A549 (cell line): ENCODE measurements at regions not wholly inside any gene's neighbourhood (a gene's known extent, or its start where the extent isn't known, plus 50 kb on each side); places are given as distances from the start of the nearest gene placed in this dataset.

Source experiments
- ATAC-seq, 2 experiments: fragments of 200-7000 bp in 1 of 2; fragments of >200 bp in 1 of 2; cut with Nextera tagmentation in 1 of 2; cut with Tn5 transposase in 1 of 2; 3 replicates each; pipeline versions ENCODE4 v1.8.0 to v1.9.1; 2018 to 2020; ENCODE audit warnings: mild to moderate bottlenecking in 1 of 2, moderate library complexity in 1 of 2
- CTCF ChIA-PET: fragments of 300-600 bp; sonication (Branson Sonifier 250); formaldehyde crosslinking; extraction: SDS; loops from one replicate; lab custom pipeline; 2021; ENCODE audit warnings: antibody characterized with exemption, inconsistent platforms; lab: Yijun Ruan, JAX
- POLR2A ChIA-PET: fragments of 350-600 bp; formaldehyde crosslinking; extraction: SDS; loops from one replicate; lab custom pipeline; 2021; ENCODE audit warnings: antibody characterized with exemption, inconsistent platforms; lab: Yijun Ruan, JAX
- DNase-seq, 2 experiments: peaks; one replicate each; pipeline versions ENCODE4 v3.0.0 to v3.0.0-alpha.2; 2011 to 2016; ENCODE audit warnings: low read depth in 1 of 2, low spot score in 1 of 2
- FAIRE-seq: peaks from 2 replicates; lab custom pipeline; 2011; peaks lifted over from hg19 to GRCh38; lab: Jason Lieb, UNC
- H3K27ac ChIP-seq, 2 experiments: fragments of >200 bp; sonication (Bioruptor Twin); formaldehyde crosslinking; 3 replicates each; pipeline ENCODE4 v1.5.1; 2016 to 2017
- H3K4me1 ChIP-seq: fragments of >200 bp; sonication (Bioruptor Twin); formaldehyde crosslinking; 3 replicates; pipeline ENCODE4 v1.6.1; 2016
- H3K4me2 ChIP-seq: fragments of >200 bp; sonication (Bioruptor Twin); formaldehyde crosslinking; 3 replicates; pipeline ENCODE4 v1.6.1; 2016
- H3K4me3 ChIP-seq: fragments of >200 bp; sonication (Bioruptor Twin); formaldehyde crosslinking; 3 replicates; pipeline ENCODE4 v1.5.1; 2016
- H3K9me3 ChIP-seq: fragments of >200 bp; sonication (Bioruptor Twin); formaldehyde crosslinking; 3 replicates; pipeline ENCODE4 v1.6.1; 2016
- BHLHE40 ChIP-seq: IDR thresholded peaks from 2 replicates; pipeline ENCODE4 v1.6.1; 2012; ENCODE audit warnings: low read depth, low read length, inconsistent platforms
- CEBPB ChIP-seq, 2 experiments: fragments of >200 bp in 1 of 2; sonication (Bioruptor Twin) in 1 of 2; formaldehyde crosslinking in 1 of 2; IDR thresholded peaks; 2 replicates each; pipeline ENCODE4 v1.6.1; 2012 to 2016
- CHD4 ChIP-seq: fragments of 200-600 bp; sonication (generic); IDR thresholded peaks from 2 replicates; pipeline ENCODE4 v1.6.1; 2016; ENCODE audit warnings: antibody characterized with exemption, mild to moderate bottlenecking, borderline replicate concordance
- EHMT2 ChIP-seq: fragments of 200-600 bp; sonication (generic); IDR thresholded peaks from 2 replicates; pipeline ENCODE4 v1.6.1; 2016; ENCODE audit warnings: antibody characterized with exemption, low read depth, mild to moderate bottlenecking, moderate library complexity
- ESRRA ChIP-seq: fragments of 150-350 bp; IDR thresholded peaks from 2 replicates; pipeline ENCODE4 v1.6.1; 2014; ENCODE audit warnings: mild to moderate bottlenecking, low read length, borderline replicate concordance
- FOSB ChIP-seq: fragments of 250-450 bp; sonication (Bioruptor Pico); IDR thresholded peaks from 2 replicates; pipeline ENCODE4 v1.5.0; 2020; ENCODE audit warnings: mild to moderate bottlenecking, moderate library complexity
- FOSL2 ChIP-seq, 2 experiments: fragments of 450-650 bp in 1 of 2; fragments of >200 bp in 1 of 2; sonication (Bioruptor Twin) in 1 of 2; formaldehyde crosslinking; IDR thresholded peaks; 2 replicates each; pipeline versions ENCODE4 v1.5.0 to v1.6.1; 2016 to 2020; ENCODE audit warnings: mild to moderate bottlenecking in 1 of 2, moderate library complexity in 1 of 2
- GATA3 ChIP-seq: IDR thresholded peaks from 2 replicates; pipeline ENCODE4 v1.6.1; 2012; ENCODE audit warnings: borderline replicate concordance
- HDAC2 ChIP-seq: fragments of 200-600 bp; sonication (generic); IDR thresholded peaks from 2 replicates; pipeline ENCODE4 v1.6.1; 2016
- HOXA7 ChIP-seq: fragments of 250-450 bp; sonication (Bioruptor Pico); IDR thresholded peaks from 2 replicates; pipeline ENCODE4 v1.5.0; 2020; ENCODE audit warnings: mild to moderate bottlenecking, moderate library complexity
- HOXB13 ChIP-seq: fragments of 250-450 bp; sonication (Bioruptor Pico); IDR thresholded peaks from 2 replicates; pipeline ENCODE4 v1.5.0; 2020; ENCODE audit warnings: low read depth, mild to moderate bottlenecking, moderate library complexity
- JUNB ChIP-seq: fragments of >200 bp; sonication (Bioruptor Twin); formaldehyde crosslinking; IDR thresholded peaks from 2 replicates; pipeline ENCODE4 v1.6.1; 2016
- KDM1A ChIP-seq: fragments of 200-600 bp; sonication (generic); IDR thresholded peaks from 2 replicates; pipeline ENCODE4 v1.6.1; 2016; ENCODE audit warnings: low read depth, mild to moderate bottlenecking
- MAFK ChIP-seq: fragments of 450-650 bp; IDR thresholded peaks from 2 replicates; pipeline ENCODE4 v1.6.1; 2014; ENCODE audit not compliant: partially characterized antibody
- MAZ ChIP-seq: fragments of 150-350 bp; IDR thresholded peaks from 2 replicates; pipeline ENCODE4 v1.6.1; 2014; ENCODE audit warnings: antibody characterized with exemption, low read depth, low read length, borderline replicate concordance
- NFE2L2 ChIP-seq: fragments of 150-350 bp; conservative IDR thresholded peaks from 2 replicates; pipeline ENCODE4 v1.6.1; 2014; ENCODE audit warnings: low read length
- PHF8 ChIP-seq: fragments of 200-600 bp; sonication (generic); IDR thresholded peaks from 2 replicates; pipeline ENCODE4 v1.6.1; 2016; ENCODE audit warnings: low read depth, mild to moderate bottlenecking, antibody characterized with exemption, moderate library complexity, borderline replicate concordance
- RAD21 ChIP-seq, 2 experiments: fragments of >200 bp in 1 of 2; sonication (Bioruptor Twin) in 1 of 2; formaldehyde crosslinking in 1 of 2; IDR thresholded peaks in 1 of 2; conservative IDR thresholded peaks in 1 of 2; 2 replicates in 1 of 2; 3 replicates in 1 of 2; pipeline ENCODE4 v1.6.1; 2012 to 2018; ENCODE audit warnings: inconsistent platforms in 1 of 2
- SREBF2 ChIP-seq: fragments of 450-650 bp; IDR thresholded peaks from 2 replicates; pipeline ENCODE4 v1.6.1; 2014; ENCODE audit warnings: mild to moderate bottlenecking, moderate library complexity
- ZC3H11A ChIP-seq: fragments of 450-650 bp; IDR thresholded peaks from 2 replicates; pipeline ENCODE4 v1.6.1; 2014; ENCODE audit warnings: antibody characterized with exemption, mild to moderate bottlenecking
- ZFP36 ChIP-seq: fragments of 450-650 bp; IDR thresholded peaks from 2 replicates; pipeline ENCODE4 v1.6.1; 2014; ENCODE audit warnings: borderline replicate concordance; ENCODE audit not compliant: partially characterized antibody
- ZNF302 ChIP-seq: fragments of 250-450 bp; sonication (Bioruptor Pico); IDR thresholded peaks from 2 replicates; pipeline ENCODE4 v1.9.0; 2021; ENCODE audit warnings: inconsistent platforms, mild to moderate bottlenecking, moderate library complexity
- ZSCAN20 ChIP-seq: fragments of 250-450 bp; sonication (Bioruptor Pico); IDR thresholded peaks from 2 replicates; pipeline ENCODE4 v1.8.0; 2022; ENCODE audit warnings: mild to moderate bottlenecking, moderate library complexity
- WGBS: methylation state at CpG from one replicate; pipeline ENCODE4 v1.1.6; 2017; ENCODE audit errors: missing lambda C conversion rate; 5-methylcytosine and 5-hydroxymethylcytosine counted together
- TF ChIP-seq, protein P1 (sequence below): fragments of >200 bp; sonication (Bioruptor Twin); formaldehyde crosslinking; IDR thresholded peaks from 2 replicates; pipeline ENCODE4 v1.6.1; 2016
- TF ChIP-seq, protein P2 (sequence below): IDR thresholded peaks from 2 replicates; pipeline ENCODE4 v1.6.1; 2012
- TF ChIP-seq, protein P3 (sequence below): fragments of 150-350 bp; IDR thresholded peaks from 2 replicates; pipeline ENCODE4 v1.6.1; 2014; ENCODE audit warnings: low read depth, mild to moderate bottlenecking, low read length
- TF ChIP-seq, protein P4 (sequence below): fragments of 200-600 bp; sonication (generic); IDR thresholded peaks from 2 replicates; pipeline ENCODE4 v1.6.1; 2016; ENCODE audit warnings: antibody characterized with exemption, mild to moderate bottlenecking, moderate library complexity
- TF ChIP-seq, protein P5 (sequence below): fragments of 250-450 bp; sonication (Bioruptor Pico); IDR thresholded peaks from 2 replicates; pipeline ENCODE4 v1.5.0; 2020; ENCODE audit warnings: low read depth, mild to moderate bottlenecking, moderate library complexity

DNA sequence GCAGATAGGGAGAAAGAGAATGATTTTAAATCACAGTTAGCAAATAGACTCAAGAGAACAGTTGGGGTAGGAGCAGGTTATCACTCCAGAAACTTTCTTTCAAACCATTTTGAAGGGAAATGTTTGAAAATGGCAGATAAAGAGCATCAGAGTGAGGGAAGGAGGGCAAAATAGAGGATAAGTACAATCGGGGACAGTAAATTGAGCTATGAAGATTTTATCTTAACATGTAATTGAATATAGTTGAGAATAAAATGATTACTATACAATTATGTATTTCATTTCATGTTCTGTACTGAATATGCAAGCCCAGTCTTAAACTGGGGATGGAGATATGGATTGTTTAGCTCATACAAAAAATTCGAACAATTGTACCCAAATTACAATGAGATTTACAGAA lies 54.0 kb downstream of the MAP10 start:
- ATAC-seq, result no peak
- WGBS, result 55% methylated on average over 2 of the region's 2 CpGs
- no peak overlapping the region for H3K4me2 ChIP-seq
- FAIRE-seq, result no peak
- H3K27ac ChIP-seq, result no peak overlapping the region
- DNase-seq, result no peak
- H3K4me1 ChIP-seq, result no peaks in the 10 kb centered on the region
- CTCF ChIA-PET, result no interaction called here
- POLR2A ChIA-PET, result no interaction called here
- TF ChIP-seq, protein P1, sequence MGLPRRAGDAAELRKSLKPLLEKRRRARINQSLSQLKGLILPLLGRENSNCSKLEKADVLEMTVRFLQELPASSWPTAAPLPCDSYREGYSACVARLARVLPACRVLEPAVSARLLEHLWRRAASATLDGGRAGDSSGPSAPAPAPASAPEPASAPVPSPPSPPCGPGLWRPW, result no peak
- TF ChIP-seq, protein P2, sequence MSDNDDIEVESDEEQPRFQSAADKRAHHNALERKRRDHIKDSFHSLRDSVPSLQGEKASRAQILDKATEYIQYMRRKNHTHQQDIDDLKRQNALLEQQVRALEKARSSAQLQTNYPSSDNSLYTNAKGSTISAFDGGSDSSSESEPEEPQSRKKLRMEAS, result no peak
- TF ChIP-seq FOSL2 (IDR thresholded peaks at IDR 0.05), result no peak
- no peak for TF ChIP-seq FOSL2 (CRISPR knock-in tag; IDR thresholded peaks at IDR 0.05)
- TF ChIP-seq NFE2L2, result no peak
- TF ChIP-seq RAD21 (conservative IDR thresholded peaks at IDR 0.05 in 1 of 2, IDR thresholded peaks at IDR 0.05 in 1 of 2), result no peak
- TF ChIP-seq GATA3, result no peak
- no peak for TF ChIP-seq KDM1A
- no peak for TF ChIP-seq HOXB13 (CRISPR knock-in tag)
- TF ChIP-seq SREBF2, result no peak
- no peak for TF ChIP-seq MAFK
- TF ChIP-seq ZC3H11A, result no peak
- no peak for TF ChIP-seq CHD4
- no peak for TF ChIP-seq CEBPB (IDR thresholded peaks at IDR 0.05)
- TF ChIP-seq, all 56 proteins: peak for 0
- H3K9me3 ChIP-seq, result no peaks in the 10 kb centered on the region
- H3K4me3 ChIP-seq, result no peak overlapping the region

DNA sequence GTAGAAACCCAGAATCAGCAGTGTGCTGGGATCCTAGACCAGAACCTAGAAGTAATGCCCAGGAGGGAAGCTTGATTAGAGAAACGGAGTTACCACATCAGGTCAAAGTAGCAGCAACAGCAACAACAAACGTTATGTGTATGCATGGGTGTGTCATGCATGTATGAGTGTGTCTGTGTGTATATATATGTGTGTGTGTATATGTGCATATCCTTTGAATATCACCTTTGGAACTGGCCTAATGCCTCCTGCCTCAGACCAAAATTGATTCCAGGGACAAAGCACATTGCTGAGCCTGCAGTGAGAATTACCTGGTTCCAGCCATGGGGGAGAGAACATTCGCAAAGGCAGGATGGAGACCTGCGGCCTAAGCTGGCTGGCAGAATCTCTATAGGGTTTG lies 55.9 kb downstream of the MAP10 start:
- ATAC-seq (no peak), FAIRE-seq (no peak)
- CTCF ChIA-PET, result no interaction called here

DNA sequence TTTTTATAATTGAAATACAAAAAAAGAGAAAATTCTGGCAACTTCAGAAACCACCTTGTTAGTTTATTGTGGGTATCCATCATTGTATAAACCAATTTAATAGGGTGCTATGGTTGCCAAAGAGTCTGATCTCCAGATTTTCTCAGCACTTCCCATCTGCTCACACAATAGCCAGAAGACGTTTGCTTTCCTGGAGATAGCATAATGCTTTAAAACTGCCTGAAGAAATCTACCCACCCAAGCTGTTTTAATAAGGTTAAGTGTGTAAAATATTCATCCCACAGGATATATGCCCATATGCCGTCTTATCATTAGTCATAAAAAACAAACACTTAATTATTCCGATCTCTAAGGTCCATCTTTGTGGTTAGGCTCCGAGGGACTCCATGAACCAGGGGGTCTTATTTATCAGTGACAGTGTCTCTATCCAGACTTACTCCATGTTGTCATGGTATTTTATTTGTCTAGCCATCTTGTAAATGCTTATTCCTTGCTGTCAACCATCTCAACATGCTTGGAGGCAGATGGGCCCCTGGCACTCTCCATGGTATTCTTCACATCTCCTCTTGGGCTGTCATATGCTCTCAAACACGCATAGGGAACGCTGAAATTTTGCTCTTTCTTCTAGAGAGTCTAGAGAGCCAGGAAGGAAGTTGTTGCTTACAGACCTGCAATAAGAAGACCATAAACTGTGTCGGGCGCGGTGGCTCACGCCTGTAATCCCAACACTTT lies 58.5 kb downstream of the MAP10 start:
- Histone ChIP-seq H3K4me1 (peaks cover 3% of the 10 kb centered on the region; the same call in 2 of the 3 replicates), H3K9me3 (no peaks in the 10 kb centered on the region), H3K4me2 (no peak overlapping the region)
- ATAC-seq, result no peak
- ChIA-PET CTCF (no interaction called here), POLR2A (no interaction called here)
- no peak for TF ChIP-seq MAFK
- TF ChIP-seq EHMT2, result no peak
- no peak for TF ChIP-seq BHLHE40
- TF ChIP-seq MAZ, result no peak
- TF ChIP-seq, protein P3, sequence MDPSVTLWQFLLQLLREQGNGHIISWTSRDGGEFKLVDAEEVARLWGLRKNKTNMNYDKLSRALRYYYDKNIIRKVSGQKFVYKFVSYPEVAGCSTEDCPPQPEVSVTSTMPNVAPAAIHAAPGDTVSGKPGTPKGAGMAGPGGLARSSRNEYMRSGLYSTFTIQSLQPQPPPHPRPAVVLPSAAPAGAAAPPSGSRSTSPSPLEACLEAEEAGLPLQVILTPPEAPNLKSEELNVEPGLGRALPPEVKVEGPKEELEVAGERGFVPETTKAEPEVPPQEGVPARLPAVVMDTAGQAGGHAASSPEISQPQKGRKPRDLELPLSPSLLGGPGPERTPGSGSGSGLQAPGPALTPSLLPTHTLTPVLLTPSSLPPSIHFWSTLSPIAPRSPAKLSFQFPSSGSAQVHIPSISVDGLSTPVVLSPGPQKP, result no peak
- no peak for TF ChIP-seq ZSCAN20 (CRISPR knock-in tag)
- no peak for TF ChIP-seq ZNF302 (CRISPR knock-in tag)
- TF ChIP-seq PHF8, result no peak
- TF ChIP-seq JUNB, result no peak
- TF ChIP-seq, protein P4, sequence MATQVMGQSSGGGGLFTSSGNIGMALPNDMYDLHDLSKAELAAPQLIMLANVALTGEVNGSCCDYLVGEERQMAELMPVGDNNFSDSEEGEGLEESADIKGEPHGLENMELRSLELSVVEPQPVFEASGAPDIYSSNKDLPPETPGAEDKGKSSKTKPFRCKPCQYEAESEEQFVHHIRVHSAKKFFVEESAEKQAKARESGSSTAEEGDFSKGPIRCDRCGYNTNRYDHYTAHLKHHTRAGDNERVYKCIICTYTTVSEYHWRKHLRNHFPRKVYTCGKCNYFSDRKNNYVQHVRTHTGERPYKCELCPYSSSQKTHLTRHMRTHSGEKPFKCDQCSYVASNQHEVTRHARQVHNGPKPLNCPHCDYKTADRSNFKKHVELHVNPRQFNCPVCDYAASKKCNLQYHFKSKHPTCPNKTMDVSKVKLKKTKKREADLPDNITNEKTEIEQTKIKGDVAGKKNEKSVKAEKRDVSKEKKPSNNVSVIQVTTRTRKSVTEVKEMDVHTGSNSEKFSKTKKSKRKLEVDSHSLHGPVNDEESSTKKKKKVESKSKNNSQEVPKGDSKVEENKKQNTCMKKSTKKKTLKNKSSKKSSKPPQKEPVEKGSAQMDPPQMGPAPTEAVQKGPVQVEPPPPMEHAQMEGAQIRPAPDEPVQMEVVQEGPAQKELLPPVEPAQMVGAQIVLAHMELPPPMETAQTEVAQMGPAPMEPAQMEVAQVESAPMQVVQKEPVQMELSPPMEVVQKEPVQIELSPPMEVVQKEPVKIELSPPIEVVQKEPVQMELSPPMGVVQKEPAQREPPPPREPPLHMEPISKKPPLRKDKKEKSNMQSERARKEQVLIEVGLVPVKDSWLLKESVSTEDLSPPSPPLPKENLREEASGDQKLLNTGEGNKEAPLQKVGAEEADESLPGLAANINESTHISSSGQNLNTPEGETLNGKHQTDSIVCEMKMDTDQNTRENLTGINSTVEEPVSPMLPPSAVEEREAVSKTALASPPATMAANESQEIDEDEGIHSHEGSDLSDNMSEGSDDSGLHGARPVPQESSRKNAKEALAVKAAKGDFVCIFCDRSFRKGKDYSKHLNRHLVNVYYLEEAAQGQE, result no peak
- TF ChIP-seq ZFP36, result no peak
- no peak for TF ChIP-seq FOSB (CRISPR knock-in tag)
- TF ChIP-seq, protein P5, sequence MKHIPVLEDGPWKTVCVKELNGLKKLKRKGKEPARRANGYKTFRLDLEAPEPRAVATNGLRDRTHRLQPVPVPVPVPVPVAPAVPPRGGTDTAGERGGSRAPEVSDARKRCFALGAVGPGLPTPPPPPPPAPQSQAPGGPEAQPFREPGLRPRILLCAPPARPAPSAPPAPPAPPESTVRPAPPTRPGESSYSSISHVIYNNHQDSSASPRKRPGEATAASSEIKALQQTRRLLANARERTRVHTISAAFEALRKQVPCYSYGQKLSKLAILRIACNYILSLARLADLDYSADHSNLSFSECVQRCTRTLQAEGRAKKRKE (CRISPR knock-in tag), result no peak
- no peak for TF ChIP-seq HDAC2
- TF ChIP-seq KDM1A, result no peak
- no peak for TF ChIP-seq ESRRA
- TF ChIP-seq, all 56 proteins: peak for 0
- no peak for FAIRE-seq
- Histone ChIP-seq H3K27ac (no peak overlapping the region), H3K4me3 (no peak overlapping the region)
- WGBS, result 77% methylated on average over 10 of the region's 10 CpGs
- DNase-seq, result no peak

More for the DNA sequence above, 55.9 kb downstream of the MAP10 start:
- TF ChIP-seq JUNB, result no peak
- no peak for TF ChIP-seq HOXA7 (CRISPR knock-in tag)
- POLR2A ChIA-PET, result no interaction called here
- Histone ChIP-seq H3K27ac (no peak overlapping the region), H3K4me2 (no peak overlapping the region), H3K4me3 (no peak overlapping the region), H3K4me1 (no peaks in the 10 kb centered on the region), H3K9me3 (no peaks in the 10 kb centered on the region)
- 63% methylated on average over 4 of the region's 4 CpGs for WGBS
- no peak for DNase-seq
